SW480 (cell line): ENCODE measurements at regions not wholly inside any gene's neighbourhood (a gene's known extent, or its start where the extent isn't known, plus 50 kb on each side); places are given as distances from the start of the nearest gene placed in this dataset.

ENCODE experiments used
- DNase-seq: peaks from one replicate; pipeline ENCODE4 v3.0.0-alpha.2; 2016; ENCODE audit warnings: low spot score

DNA sequence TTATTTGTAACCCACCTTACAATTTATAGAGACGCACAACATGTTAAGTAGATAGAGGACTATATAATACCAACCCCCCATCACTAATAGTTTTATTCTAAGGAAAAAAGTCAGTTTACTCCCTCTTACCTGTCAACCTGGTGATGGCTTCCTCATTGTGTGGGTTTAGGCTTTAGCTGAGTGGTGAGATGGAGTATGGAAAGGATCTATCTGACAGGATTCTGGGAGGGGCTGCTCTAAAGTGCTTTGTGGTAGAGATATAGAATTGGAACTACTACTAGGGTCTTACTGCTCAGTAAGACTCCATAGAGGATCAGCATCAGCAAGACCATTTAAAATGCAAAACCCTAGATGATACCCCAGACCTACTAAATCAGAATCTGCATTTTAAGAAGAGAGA lies 82.1 kb upstream of the IFNE start:
- DNase-seq: no peak

DNA sequence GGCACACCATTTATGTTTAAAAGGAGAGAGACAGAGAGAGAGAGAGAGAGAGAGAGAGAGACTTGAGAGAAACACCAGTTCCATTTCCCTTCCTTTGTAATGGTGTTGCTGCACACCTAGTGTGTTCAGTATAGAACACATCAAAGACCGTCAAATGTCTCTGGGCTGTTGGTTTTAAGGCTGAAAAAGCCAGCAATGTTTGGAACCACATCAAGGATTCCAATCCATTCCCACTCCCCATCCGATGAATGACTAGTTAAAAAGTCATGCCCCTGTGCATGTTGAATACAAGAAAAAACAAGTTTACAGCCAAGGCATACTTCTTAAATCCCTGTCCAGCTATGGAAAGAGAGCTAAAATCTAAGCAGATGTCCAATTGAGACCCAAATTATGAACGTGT lies 83.0 kb upstream of the IFNE start:
- no peak for DNase-seq

DNA sequence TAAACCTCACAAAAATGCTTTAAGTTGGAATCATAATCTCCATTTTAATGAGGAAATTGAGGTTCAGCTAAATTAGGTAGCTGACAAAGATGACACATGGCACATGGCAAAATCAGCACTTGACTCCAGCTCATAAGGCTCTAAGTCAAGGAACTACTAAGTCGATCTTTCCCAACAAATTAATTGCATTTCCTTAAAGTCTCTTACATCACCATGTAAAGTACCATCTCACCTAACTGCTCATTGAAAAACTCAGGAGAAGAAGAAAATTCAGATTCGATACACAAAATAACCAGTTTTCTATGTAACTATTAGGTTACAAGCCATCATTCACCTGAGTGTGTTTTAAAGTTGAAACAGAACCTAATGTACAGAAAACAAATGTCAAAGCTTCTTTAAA lies 85.8 kb upstream of the IFNE start:
- DNase-seq: no peak

DNA sequence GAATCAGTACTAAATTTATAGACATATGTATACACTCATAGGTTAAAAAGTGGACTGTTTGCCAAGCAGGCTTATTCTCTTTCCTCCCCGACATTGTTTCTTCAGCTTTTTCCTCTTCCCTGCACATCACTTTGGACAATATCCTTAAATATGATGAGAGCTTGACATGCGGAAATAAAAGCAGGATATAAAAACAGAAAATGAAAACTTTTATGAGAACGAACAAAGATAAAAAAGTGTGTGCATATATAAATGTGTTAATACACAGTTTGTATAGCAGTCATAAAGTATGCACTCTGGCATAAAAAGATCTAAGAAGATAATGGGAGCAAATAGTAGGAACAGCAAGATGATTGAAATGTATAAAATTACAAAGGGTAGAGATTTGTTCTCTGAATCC lies 86.4 kb upstream of the IFNE start:
- DNase-seq: no peak

DNA sequence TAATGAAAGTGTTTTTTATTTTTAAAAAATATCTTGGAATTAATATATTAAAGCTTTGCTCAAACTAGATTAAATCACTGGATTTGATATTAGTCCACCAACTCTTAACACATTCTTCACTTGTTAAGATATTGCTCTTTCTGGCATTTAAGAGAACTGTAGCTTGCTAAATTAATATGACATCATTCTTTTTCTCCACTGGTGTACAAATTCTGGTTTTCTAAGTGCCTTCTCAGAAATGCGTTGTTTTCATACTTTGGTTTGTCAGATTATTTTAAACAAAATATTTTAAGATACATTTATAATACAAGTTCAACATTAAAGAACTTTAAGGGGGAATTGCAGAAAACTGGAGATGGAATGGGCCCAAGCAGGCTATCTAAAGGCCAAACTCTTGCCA lies 87.6 kb upstream of the IFNE start:
- no peak for DNase-seq

DNA sequence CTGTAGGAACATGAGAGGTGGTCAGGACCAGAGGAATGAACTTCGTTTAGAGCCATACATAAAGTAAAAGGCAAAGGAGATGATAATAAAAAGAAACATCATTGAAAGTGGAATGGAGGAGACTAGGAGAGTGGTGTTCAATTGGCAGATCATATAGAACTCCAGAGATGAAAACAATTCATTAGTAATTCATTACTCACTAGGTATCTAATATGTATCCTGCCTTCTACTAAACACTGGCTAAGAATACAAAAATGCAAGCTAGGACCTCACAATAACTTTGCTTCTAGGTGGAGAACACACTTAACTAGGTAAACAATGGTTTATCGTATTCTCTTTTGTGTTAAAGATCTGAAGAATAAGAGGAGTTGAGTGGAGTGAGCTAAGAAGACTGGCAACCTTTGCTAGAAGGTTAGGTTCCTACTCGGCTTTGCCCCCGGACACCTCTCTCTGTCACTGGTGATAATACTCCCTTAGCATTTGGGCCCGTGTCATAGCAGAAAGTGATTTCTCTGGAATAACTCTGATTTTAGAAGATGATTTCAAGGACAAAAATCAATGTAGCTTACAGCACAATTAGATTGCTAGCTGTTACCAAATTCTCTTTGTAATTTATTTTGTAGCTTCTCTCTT lies 88.6 kb upstream of the IFNE start:
- DNase-seq: no peak

DNA sequence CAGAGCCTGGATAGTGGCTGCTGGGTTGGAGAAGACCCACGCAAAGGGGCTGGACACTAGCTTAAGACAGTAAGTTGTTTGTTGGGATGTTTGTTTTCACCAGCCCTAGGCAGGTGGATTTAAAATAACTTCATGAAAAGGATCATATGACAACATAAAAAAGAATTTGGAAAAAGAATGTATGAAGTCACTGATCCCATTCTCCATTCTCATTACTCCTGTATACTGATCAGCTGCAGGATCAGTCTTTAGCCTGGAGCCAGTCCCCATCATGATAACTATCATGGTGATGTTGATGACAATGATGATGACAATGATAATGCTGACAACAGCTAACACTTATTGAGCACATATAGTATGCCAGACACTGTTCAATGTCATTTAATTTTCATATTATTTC lies 92.1 kb upstream of the IFNE start:
- DNase-seq: no peak

DNA sequence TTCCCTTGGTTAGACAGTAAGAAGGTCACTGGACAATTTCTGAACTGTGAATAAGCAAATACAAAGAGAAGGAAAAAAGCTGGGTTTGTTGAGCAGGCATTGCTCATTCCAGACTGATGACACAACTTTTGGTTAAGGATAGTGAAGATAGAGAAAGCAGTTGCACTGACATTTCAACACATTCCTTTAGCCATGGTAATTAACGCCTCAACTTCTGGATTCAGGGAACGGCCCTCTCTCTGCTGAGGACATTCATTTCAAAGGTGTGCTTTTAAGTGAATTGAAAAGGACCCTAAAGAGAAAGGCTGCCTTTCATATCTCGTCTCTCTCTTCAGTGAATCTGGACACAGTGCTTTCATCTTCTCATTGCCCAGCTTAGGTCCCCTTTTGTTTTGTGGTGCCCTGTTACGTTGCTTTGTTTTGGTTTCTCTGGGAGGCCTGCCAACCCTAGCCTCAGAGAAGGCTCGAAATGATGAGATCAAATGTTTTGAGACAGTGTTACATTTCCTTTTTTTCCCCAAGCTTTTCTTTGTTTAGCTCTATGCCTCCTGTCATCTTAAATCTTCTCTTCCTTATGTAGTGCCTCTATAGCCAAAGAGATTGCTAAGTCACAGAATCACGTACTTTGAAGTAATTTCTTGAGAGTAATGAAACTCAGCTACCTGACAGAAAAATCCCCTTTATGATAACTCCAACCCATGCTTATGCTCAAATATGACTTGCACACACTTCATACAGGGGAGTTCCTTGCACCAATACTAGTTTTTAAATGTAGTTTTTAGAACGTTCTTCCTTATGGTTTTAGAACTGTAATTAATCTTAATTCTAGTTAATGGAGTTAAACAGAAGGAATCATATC lies 94.4 kb upstream of the IFNE start:
- peak; percentile 65 for DNase-seq

DNA sequence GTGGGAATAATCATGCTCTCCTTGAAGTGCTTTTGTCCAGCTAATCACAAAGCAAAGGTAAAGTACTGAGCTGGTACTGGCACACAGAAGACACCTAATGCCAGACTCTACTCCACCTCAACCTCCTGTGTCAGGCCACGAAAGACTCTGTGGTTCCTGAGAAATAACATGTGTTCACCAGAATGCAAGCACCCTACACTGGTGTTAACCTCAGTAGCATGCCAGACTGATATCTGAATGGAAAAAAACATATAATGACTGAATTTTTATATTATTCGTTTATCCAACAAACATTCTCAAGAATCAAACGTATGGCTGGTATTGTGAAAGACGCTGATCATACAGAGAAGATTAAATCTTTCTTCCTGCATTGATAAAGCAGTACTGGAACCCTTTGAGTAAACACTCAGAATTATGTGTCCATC lies 97.1 kb upstream of the IFNE start:
- DNase-seq: no peak

DNA sequence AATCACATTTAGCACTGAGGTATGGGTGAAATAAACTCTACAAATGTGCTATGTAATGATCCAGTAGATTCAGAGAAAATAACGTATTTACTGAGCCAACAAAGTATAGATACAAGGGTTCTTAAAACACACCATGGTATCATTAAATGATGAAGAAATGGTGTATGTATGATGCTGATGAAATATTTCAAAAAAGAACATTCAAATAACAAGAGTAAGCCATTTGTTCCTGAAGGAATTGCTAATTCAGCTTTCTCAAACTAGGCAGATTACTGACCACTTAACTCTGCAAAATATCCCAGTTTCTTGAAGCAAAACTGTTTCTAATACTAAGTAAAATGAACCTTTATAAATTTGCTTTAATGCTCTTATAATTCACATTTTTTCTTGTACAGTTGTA lies 97.6 kb upstream of the IFNE start:
- DNase-seq: no peak

DNA sequence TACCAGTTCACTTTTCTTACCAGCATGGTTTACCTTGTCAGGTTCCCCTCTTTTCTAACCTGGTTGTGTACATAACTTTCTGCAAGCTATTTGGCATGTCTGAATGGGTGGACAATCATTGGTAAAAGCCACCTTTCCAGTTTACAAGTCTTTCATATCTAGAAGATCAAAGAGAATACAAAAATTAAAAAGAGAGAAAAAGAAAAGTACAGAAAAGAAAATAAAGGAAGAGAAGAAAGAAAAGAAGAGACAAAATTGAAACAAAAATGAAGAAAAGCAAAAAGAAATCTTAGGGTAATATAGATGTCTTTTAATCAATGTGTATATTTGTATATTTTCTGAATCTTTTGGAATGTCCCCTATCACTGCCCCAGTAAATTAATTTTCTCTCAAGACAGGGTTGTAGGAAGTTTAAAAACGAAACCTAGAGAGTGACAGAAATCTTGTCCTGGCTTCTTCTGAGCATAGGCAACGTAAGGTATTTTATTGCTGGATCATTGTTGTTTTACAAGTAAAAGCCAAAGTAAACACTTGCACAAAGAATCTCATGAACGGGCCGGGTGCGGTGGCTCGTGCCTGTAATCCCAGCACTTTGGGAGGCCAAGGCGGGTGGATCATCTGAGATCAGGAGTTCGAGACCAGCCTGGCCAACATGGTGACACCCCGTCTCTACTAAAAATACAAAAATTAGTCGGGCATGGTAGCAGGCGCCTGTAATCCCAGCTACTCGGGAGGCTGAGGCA lies 98.7 kb upstream of the IFNE start:
- DNase-seq: no peak

DNA sequence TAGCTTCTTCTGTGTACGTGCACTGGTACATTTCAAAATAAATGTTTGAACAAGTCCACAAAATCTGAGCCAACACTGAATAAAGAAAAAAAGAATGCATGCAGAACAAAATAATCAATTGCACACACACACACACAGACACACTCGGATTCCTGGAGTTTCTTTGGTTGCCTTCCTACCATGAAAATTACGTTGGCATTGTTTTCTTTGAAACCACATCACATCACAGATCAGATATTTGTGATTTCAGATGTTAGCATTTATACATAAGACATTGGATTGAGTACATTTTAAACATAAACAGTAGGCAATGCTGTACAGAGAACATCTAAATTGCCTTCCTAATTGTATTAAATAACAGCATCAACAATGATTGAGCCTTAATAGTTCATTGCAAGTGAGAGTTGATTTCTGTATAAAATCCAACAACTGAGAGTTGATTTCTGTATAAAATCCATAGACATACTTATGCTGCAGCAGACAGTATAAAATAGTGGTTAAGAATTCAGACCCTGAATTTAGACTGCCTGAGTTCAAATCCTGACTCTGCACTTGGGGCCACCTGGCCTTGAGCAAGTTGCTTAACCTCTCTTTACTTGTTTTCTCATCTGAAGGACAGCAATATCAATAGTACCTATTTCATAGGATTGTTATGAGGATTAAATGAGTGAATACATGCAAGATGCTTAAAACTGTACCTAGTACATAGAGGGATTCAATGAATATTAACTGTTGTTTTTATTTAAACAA lies 101.7 kb upstream of the IFNE start:
- no peak for DNase-seq

DNA sequence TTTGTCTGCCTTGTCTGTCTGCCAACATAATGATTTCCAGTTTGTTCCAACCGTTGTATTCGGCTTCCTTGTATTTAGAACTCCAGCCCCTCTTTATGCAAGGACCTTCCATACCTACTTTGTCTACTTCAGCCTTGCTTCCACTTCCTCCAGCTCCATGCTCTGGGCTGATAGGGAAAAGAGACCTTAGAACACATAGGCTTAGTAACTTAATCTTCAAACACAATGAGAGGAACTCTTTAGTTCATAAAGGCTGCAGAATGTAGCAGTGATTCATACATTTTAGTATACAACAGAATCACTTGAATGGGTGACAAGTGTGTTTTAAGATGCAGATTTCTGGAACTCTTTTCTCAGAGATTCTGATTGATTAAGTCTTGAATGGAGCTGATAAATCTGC lies 102.8 kb upstream of the IFNE start:
- DNase-seq: no peak

DNA sequence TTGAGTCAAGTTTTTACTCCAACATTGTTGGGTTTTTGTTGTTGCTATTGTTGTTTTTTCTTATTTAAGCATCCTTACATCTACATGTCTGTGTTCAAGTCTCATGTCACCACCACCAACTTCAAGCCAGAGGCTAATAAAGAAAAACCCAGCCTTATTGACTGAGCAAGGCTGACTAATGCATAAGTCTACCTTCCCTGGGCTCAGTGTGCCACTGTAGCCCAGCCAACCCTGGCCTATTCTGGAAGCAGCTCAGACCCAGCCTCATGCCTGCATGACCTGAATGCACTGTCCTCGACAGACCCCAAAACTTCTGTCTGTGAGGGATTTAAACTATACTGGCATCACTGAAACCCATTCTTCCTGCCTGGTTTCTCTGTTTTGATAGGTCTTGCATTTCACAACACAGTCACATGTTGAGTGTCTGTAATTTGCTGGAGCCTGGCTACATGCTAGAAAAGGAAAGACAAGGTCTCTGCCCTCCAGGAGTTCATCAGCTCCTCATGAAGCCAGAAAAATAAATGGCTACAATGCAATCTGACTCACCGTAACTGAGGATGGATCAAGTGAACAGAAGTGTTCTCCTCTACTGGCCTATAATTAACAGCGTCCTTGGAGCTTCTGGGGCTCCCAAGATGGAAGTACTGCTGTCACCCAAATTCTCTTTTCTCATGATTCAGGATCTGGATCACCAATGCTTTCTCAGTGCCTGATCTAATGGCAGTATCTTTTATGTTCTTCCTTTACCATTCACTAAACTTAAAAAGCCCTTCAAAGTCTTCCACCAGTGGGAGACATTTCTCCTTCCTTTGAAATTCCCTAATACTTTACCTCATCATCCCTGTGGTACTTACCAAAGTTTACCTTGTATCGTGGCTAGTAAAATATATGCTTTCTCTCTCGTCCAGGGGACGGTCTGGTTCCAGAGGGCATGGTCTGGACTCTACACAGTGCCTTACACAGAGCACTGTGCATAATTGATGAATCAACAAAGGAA lies 103.9 kb upstream of the IFNE start:
- no peak for DNase-seq

DNA sequence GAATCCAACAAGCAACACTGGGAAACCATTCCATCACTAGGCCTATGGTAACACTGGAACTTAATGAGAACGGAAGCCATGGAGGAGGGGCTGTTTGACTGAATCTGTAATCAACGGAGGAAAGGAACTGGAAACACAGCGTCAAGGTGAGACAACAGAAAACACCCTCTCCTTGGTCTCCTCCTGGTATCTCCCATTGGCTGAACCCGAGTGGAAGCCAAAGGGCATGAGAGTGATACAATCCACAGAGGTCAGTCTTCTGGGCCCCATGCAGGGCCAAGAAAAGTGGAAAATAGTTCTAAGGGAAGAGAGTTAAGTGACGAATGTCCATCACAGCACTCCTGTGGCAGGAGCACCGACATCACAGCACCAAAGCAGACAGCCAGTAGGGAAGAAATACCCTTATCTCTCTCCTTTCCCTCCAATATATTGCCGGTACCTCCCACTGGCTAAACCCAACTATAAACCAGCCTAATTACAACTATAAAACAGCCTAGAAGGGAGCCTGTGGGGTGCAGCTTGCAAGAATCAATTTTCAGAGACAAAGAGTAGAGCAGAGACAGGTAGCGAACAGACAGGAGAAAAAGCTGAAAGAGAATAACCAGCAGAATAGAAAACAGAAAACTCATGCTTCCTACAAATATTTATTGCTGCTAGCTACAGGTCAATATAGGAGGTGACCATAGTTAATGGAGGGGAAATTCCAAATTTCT lies 107.4 kb upstream of the IFNE start:
- no peak for DNase-seq

DNA sequence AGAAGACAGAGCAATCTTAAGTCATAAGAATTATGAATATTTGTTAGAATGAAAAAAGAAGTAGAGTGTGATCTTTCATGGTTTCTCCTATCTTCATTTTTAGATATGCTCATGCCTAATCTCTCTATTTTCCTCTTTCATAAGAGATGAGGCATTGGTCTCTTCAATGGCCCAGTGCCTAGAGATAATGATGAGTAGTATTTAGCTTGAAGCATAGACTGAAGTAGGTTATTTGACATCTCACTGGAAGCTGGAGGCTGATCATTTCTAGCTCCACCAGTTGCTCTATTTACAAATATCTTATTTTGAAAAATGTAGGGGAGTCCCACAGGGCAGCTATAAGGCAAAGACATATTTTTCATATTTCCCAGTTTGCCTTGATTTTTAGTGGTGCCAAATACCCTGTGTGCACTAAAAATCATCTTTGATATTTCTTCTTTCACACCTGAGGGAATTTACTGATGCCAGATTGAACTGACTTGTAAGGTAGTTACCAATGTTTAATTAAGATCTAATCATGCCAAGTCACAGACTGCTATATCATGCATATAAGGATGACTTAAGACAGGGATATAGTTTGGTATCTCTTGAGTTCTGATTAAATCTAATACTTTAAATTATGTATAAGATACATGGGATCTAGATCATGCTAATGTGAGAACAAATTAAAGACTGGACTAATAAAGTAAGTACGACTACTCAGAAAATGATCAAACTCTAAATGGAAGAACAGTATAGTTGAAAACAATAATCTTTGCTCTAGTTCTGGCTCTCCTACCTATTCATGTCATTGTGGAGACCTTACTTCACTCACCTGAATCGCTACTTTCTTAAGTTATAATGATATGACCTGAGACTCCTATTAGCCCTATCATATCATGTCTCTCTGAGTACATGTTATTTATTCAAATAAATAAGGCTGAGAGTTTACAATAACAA lies 108.2 kb upstream of the IFNE start:
- DNase-seq: no peak

DNA sequence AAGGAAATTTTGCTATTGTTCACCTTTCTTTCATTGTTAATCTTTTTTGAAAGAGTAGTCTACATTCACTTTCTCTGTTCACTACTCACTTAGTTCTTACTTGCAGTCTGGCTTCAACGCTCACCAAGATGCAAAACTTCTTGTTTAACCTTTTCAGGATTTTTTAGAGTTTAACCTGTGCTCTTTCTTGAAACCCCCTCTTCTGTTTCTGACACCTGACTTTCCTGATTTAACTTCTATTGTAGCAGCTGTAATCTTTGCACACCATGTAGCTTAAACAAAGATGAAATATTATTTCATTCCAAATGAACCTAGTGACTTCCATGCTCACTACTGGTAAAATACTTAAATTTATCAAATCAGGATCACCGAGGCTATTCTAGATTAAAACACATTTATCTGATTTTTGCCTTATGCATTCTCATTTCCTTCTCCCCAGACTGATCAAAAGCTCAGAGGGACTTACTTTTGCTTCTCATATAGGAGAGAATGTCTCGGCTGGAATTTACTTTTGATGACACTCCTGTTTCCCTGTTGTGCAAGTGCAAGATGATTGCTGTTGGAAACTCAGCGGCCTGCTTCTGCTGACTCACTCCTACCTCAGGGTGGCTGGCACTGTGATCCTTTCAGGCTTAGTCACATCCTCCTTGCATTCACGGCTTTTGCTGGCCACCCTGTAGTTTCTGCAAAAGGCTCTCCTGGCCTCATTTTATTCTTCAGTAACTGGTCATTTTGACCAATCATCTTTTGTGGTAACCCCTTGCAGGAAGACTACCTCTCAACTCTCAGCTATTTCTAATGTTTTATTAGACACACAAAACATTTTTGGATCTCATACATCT lies 109.3 kb upstream of the IFNE start:
- peak; percentile 75 for DNase-seq

DNA sequence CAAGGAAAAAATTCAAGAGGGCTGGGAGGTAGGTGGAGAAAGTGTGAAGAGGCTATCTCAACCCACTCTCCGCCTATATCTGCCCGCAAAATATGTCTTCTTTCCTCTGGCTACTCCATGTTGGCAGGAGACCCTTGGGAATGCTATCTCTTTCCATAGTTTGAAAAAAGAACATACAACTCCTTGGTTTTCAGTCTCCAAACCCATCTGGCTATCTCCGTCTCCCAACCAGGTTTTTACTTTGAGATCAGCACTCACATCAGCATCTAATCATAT lies 109.9 kb upstream of the IFNE start:
- no peak for DNase-seq

DNA sequence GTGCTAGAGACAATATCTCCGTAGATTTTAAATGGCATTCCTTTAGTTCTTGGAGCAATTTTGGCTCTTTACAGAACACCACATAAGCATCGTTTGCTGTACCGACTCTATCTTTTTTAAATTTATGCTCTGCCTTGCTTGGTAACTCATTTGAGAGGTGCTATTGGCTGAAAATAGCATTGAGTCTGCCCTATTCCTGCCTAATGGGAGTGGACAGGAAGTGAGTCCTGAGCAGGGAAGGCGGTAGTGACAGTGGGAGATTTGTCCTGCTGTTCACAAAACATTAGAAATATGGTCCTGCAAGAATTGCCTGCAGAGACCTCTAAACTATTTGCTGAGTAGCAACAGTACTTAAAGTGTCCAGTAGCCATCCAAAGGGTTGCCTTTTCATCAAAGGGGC lies 115.2 kb upstream of the IFNE start:
- no peak for DNase-seq
